HEK293 (cell line): ENCODE measurements at regions not wholly inside any gene's neighbourhood (a gene's known extent, or its start where the extent isn't known, plus 50 kb on each side); places are given as distances from the start of the nearest gene placed in this dataset.

Experiments used
- CTCF ChIA-PET: fragments of 350-600 bp; formaldehyde crosslinking; extraction: SDS; loops from one replicate; lab custom pipeline; 2021; ENCODE audit warnings: antibody characterized with exemption; lab: Yijun Ruan, JAX
- POLR2A ChIA-PET: fragments of 300-600 bp; formaldehyde crosslinking; extraction: SDS; loops from one replicate; lab custom pipeline; 2020; ENCODE audit warnings: antibody characterized with exemption, inconsistent platforms; lab: Yijun Ruan, JAX
- H3K27ac ChIP-seq: fragments of 200-500 bp; sonication (Bioruptor generic); 2 replicates; pipeline ENCODE4 v1.5.1; 2014; ENCODE audit warnings: low read depth, low read length, control low read depth, inconsistent platforms; ENCODE audit errors: extremely low read depth
- H3K36me3 ChIP-seq, 2 experiments: fragments of 200-500 bp in 1 of 2; sonication (Bioruptor generic) in 1 of 2; 1 replicate in 1 of 2; 2 replicates in 1 of 2; pipeline ENCODE4 v1.5.1; 2014 to 2017; ENCODE audit warnings: inconsistent platforms in 2 of 2, low read length in 2 of 2; ENCODE audit not compliant: control insufficient read depth in 2 of 2, insufficient read depth in 1 of 2
- H3K4me1 ChIP-seq: fragments of 200-500 bp; sonication (Bioruptor generic); 2 replicates; pipeline ENCODE4 v1.5.1; 2014; ENCODE audit warnings: mild to moderate bottlenecking, low read length, inconsistent platforms; ENCODE audit not compliant: control insufficient read depth, insufficient read depth
- H3K4me3 ChIP-seq: 2 replicates; pipeline ENCODE4 v1.5.1; 2011; ENCODE audit warnings: low read depth, mild to moderate bottlenecking, control low read depth, low read length, moderate library complexity
- H3K9me3 ChIP-seq: fragments of 200-500 bp; sonication (Bioruptor generic); 2 replicates; pipeline ENCODE4 v1.5.1; 2014; ENCODE audit warnings: low read depth, low read length, inconsistent platforms; ENCODE audit not compliant: control insufficient read depth, insufficient read depth
- BCL11A ChIP-seq: fragments of 450-650 bp; formaldehyde crosslinking; IDR thresholded peaks from 2 replicates; pipeline ENCODE4 v1.5.1; 2016; ENCODE audit warnings: low read depth, missing biosample characterization, missing genetic modification characterization
- GFI1B ChIP-seq: fragments of 450-650 bp; formaldehyde crosslinking; IDR thresholded peaks from 2 replicates; pipeline ENCODE4 v1.5.1; 2016; ENCODE audit warnings: missing biosample characterization, missing genetic modification characterization
- HOXC10 ChIP-seq: sonication (generic); formaldehyde crosslinking; IDR thresholded peaks from 2 replicates; pipeline ENCODE4 v1.8.1; 2023; ENCODE audit warnings: mild to moderate bottlenecking, missing genetic modification reagents
- SP2 ChIP-seq: fragments of 450-650 bp; formaldehyde crosslinking; IDR thresholded peaks from 2 replicates; pipeline ENCODE4 v1.5.1; 2016; ENCODE audit warnings: missing biosample characterization, missing genetic modification characterization
- SP3 ChIP-seq: fragments of 450-650 bp; formaldehyde crosslinking; IDR thresholded peaks from 2 replicates; pipeline ENCODE4 v1.5.1; 2016; ENCODE audit warnings: missing biosample characterization, missing genetic modification characterization
- ZNF114 ChIP-seq: fragments of 450-650 bp; formaldehyde crosslinking; IDR thresholded peaks from 2 replicates; pipeline ENCODE4 v1.5.0; 2017; ENCODE audit warnings: missing biosample characterization, missing genetic modification characterization
- ZNF132 ChIP-seq: fragments of 450-650 bp; formaldehyde crosslinking; IDR thresholded peaks from 2 replicates; pipeline ENCODE4 v1.5.1; 2017; ENCODE audit warnings: missing biosample characterization, missing genetic modification characterization, borderline replicate concordance
- ZNF175 ChIP-seq: fragments of 450-650 bp; formaldehyde crosslinking; IDR thresholded peaks from 2 replicates; pipeline ENCODE4 v1.5.1; 2016; ENCODE audit warnings: missing biosample characterization, missing genetic modification characterization
- ZNF2 ChIP-seq: fragments of 450-650 bp; formaldehyde crosslinking; IDR thresholded peaks from 2 replicates; pipeline ENCODE4 v1.5.1; 2016; ENCODE audit warnings: missing biosample characterization, missing genetic modification characterization
- ZNF214 ChIP-seq: fragments of 450-650 bp; formaldehyde crosslinking; IDR thresholded peaks from 2 replicates; pipeline ENCODE4 v1.5.1; 2017; ENCODE audit warnings: missing biosample characterization, mild to moderate bottlenecking, missing genetic modification characterization, borderline replicate concordance
- ZNF266 ChIP-seq: fragments of 450-650 bp; formaldehyde crosslinking; IDR thresholded peaks from 2 replicates; pipeline ENCODE4 v1.5.1; 2016; ENCODE audit warnings: missing biosample characterization, missing genetic modification characterization, low read depth
- ZNF366 ChIP-seq: fragments of 450-650 bp; formaldehyde crosslinking; conservative IDR thresholded peaks from 2 replicates; pipeline ENCODE4 v1.5.1; 2016; ENCODE audit warnings: missing biosample characterization, missing genetic modification characterization
- ZNF501 ChIP-seq: fragments of 450-650 bp; formaldehyde crosslinking; IDR thresholded peaks from 2 replicates; pipeline ENCODE4 v1.5.1; 2016; ENCODE audit warnings: missing biosample characterization, missing genetic modification characterization
- ZNF530 ChIP-seq: fragments of 450-650 bp; formaldehyde crosslinking; IDR thresholded peaks from 2 replicates; pipeline ENCODE4 v1.5.1; 2016; ENCODE audit warnings: low read depth, missing biosample characterization, missing genetic modification characterization
- ZNF701 ChIP-seq: fragments of 450-650 bp; formaldehyde crosslinking; IDR thresholded peaks from 2 replicates; pipeline ENCODE4 v1.5.1; 2016; ENCODE audit warnings: missing biosample characterization, missing genetic modification characterization
- ZNF768 ChIP-seq: fragments of 450-650 bp; formaldehyde crosslinking; IDR thresholded peaks from 2 replicates; pipeline ENCODE4 v1.5.1; 2018; ENCODE audit warnings: missing biosample characterization, mild to moderate bottlenecking, missing genetic modification characterization
- ZSCAN16 ChIP-seq: fragments of 450-650 bp; formaldehyde crosslinking; IDR thresholded peaks from 2 replicates; pipeline ENCODE4 v1.5.1; 2016; ENCODE audit warnings: missing biosample characterization, missing genetic modification characterization
- TF ChIP-seq, protein P1 (sequence below): fragments of 450-650 bp; formaldehyde crosslinking; IDR thresholded peaks from 2 replicates; pipeline ENCODE4 v1.5.1; 2016; ENCODE audit warnings: missing biosample characterization, missing genetic modification characterization
- TF ChIP-seq, protein P2 (sequence below): fragments of 450-650 bp; formaldehyde crosslinking; IDR thresholded peaks from 2 replicates; pipeline ENCODE4; 2016; ENCODE audit warnings: missing biosample characterization, missing genetic modification characterization
- TF ChIP-seq, protein P3 (sequence below): fragments of 450-650 bp; formaldehyde crosslinking; IDR thresholded peaks from 2 replicates; pipeline ENCODE4 v1.5.1; 2016; ENCODE audit warnings: missing biosample characterization, missing genetic modification characterization, borderline replicate concordance

GRCh38 chr10:8830876-8831275, 776.4 kb downstream of the GATA3 start:
- CTCF ChIA-PET, result no interaction called here

GRCh38 chr10:8835453-8836167, 781.1 kb downstream of the GATA3 start:
- no peaks in the 10 kb centered on the region for H3K4me1 ChIP-seq
- no peak overlapping the region for H3K4me3 ChIP-seq
- no peak overlapping the region for H3K27ac ChIP-seq
- CTCF ChIA-PET, result no interaction called here
- TF ChIP-seq, protein P1, sequence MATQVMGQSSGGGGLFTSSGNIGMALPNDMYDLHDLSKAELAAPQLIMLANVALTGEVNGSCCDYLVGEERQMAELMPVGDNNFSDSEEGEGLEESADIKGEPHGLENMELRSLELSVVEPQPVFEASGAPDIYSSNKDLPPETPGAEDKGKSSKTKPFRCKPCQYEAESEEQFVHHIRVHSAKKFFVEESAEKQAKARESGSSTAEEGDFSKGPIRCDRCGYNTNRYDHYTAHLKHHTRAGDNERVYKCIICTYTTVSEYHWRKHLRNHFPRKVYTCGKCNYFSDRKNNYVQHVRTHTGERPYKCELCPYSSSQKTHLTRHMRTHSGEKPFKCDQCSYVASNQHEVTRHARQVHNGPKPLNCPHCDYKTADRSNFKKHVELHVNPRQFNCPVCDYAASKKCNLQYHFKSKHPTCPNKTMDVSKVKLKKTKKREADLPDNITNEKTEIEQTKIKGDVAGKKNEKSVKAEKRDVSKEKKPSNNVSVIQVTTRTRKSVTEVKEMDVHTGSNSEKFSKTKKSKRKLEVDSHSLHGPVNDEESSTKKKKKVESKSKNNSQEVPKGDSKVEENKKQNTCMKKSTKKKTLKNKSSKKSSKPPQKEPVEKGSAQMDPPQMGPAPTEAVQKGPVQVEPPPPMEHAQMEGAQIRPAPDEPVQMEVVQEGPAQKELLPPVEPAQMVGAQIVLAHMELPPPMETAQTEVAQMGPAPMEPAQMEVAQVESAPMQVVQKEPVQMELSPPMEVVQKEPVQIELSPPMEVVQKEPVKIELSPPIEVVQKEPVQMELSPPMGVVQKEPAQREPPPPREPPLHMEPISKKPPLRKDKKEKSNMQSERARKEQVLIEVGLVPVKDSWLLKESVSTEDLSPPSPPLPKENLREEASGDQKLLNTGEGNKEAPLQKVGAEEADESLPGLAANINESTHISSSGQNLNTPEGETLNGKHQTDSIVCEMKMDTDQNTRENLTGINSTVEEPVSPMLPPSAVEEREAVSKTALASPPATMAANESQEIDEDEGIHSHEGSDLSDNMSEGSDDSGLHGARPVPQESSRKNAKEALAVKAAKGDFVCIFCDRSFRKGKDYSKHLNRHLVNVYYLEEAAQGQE, result peak; percentile 85
- TF ChIP-seq ZNF530 (tag by site-specific recombination), result no peak
- H3K9me3 ChIP-seq, result no peaks in the 10 kb centered on the region
- POLR2A ChIA-PET, result no interaction called here
- H3K36me3 ChIP-seq, result no peaks in the 10 kb centered on the region

More at GRCh38 chr10:8830876-8831275, 776.4 kb downstream of the GATA3 start:
- H3K9me3 ChIP-seq, result no peaks in the 10 kb centered on the region
- no peaks in the 10 kb centered on the region for H3K36me3 ChIP-seq
- H3K4me1 ChIP-seq, result no peaks in the 10 kb centered on the region
- no peak overlapping the region for H3K4me3 ChIP-seq
- POLR2A ChIA-PET, result no interaction called here
- no peak overlapping the region for H3K27ac ChIP-seq
- TF ChIP-seq ZSCAN16 (tag by site-specific recombination) (no peak), ZNF175 (tag by site-specific recombination) (no peak), ZNF266 (tag by site-specific recombination) (no peak), BCL11A (no peak), SP2 (tag by site-specific recombination) (no peak), HOXC10 (no peak), ZNF768 (tag by site-specific recombination) (no peak), GFI1B (tag by site-specific recombination) (no peak), SP3 (tag by site-specific recombination) (no peak), ZNF2 (no peak), ZNF214 (no peak), ZNF701 (tag by site-specific recombination) (no peak), ZNF132 (no peak), ZNF114 (no peak), ZNF501 (no peak), ZNF366 (tag by site-specific recombination) (no peak)
- TF ChIP-seq, protein P2, sequence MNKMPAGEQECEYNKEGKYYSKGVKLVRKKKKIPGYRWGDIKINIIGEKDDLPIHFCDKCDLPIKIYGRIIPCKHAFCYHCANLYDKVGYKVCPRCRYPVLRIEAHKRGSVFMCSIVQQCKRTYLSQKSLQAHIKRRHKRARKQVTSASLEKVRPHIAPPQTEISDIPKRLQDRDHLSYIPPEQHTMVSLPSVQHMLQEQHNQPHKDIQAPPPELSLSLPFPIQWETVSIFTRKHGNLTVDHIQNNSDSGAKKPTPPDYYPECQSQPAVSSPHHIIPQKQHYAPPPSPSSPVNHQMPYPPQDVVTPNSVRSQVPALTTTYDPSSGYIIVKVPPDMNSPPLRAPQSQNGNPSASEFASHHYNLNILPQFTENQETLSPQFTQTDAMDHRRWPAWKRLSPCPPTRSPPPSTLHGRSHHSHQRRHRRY (tag by site-specific recombination), result no peak
- TF ChIP-seq, protein P3, sequence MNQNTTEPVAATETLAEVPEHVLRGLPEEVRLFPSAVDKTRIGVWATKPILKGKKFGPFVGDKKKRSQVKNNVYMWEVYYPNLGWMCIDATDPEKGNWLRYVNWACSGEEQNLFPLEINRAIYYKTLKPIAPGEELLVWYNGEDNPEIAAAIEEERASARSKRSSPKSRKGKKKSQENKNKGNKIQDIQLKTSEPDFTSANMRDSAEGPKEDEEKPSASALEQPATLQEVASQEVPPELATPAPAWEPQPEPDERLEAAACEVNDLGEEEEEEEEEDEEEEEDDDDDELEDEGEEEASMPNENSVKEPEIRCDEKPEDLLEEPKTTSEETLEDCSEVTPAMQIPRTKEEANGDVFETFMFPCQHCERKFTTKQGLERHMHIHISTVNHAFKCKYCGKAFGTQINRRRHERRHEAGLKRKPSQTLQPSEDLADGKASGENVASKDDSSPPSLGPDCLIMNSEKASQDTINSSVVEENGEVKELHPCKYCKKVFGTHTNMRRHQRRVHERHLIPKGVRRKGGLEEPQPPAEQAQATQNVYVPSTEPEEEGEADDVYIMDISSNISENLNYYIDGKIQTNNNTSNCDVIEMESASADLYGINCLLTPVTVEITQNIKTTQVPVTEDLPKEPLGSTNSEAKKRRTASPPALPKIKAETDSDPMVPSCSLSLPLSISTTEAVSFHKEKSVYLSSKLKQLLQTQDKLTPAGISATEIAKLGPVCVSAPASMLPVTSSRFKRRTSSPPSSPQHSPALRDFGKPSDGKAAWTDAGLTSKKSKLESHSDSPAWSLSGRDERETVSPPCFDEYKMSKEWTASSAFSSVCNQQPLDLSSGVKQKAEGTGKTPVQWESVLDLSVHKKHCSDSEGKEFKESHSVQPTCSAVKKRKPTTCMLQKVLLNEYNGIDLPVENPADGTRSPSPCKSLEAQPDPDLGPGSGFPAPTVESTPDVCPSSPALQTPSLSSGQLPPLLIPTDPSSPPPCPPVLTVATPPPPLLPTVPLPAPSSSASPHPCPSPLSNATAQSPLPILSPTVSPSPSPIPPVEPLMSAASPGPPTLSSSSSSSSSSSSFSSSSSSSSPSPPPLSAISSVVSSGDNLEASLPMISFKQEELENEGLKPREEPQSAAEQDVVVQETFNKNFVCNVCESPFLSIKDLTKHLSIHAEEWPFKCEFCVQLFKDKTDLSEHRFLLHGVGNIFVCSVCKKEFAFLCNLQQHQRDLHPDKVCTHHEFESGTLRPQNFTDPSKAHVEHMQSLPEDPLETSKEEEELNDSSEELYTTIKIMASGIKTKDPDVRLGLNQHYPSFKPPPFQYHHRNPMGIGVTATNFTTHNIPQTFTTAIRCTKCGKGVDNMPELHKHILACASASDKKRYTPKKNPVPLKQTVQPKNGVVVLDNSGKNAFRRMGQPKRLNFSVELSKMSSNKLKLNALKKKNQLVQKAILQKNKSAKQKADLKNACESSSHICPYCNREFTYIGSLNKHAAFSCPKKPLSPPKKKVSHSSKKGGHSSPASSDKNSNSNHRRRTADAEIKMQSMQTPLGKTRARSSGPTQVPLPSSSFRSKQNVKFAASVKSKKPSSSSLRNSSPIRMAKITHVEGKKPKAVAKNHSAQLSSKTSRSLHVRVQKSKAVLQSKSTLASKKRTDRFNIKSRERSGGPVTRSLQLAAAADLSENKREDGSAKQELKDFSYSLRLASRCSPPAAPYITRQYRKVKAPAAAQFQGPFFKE (tag by site-specific recombination), result no peak
